ENCODE measurements at regions not wholly inside any gene's neighbourhood (a gene's known extent, or its start where the extent isn't known, plus 50 kb on each side); places are given as distances from the start of the nearest gene placed in this dataset.
"Not testable (repeated sequence)": the region's sequence is repeated elsewhere in the genome, so short reads cannot be mapped to it uniquely, and the experiment has no call there.

- no peak for DNase-seq
Observed at GRCh38 chr9:87160148-87161102, 213.1 kb upstream of the GAS1 start.

GRCh38 chr9:87167161-87167560 is 219.9 kb upstream of the GAS1 start:
- DNase-seq = no peak

GRCh38 chr9:87167582-87167981 is 220.3 kb upstream of the GAS1 start:
- no peak for DNase-seq

- no peak for DNase-seq
Observed at GRCh38 chr9:87178302-87178701, 231.0 kb upstream of the GAS1 start.

GRCh38 chr9:87179553-87180340 is 232.4 kb upstream of the GAS1 start:
- DNase-seq = no peak

- no peak for DNase-seq
Observed at GRCh38 chr9:87180361-87180760, 233.1 kb upstream of the GAS1 start.

- DNase-seq = no peak
Observed at GRCh38 chr9:87180841-87181240, 233.5 kb upstream of the GAS1 start.

GRCh38 chr9:87181670-87182069 is 234.4 kb upstream of the GAS1 start:
- DNase-seq = no peak

GRCh38 chr9:87184956-87185642 is 237.8 kb upstream of the GAS1 start:
- no peak for DNase-seq

- DNase-seq = no peak
Observed at GRCh38 chr9:87187656-87188055, 240.3 kb upstream of the GAS1 start.

- no peak for DNase-seq
Observed at GRCh38 chr9:87189006-87189405, 241.7 kb upstream of the GAS1 start.

- DNase-seq = no peak
Observed at GRCh38 chr9:87193151-87193550, 245.8 kb upstream of the GAS1 start.

- no peak for DNase-seq
Observed at GRCh38 chr9:87193925-87194868, 246.9 kb upstream of the GAS1 start.

GRCh38 chr9:87195306-87195705 is 248.0 kb upstream of the GAS1 start:
- no peak for DNase-seq

GRCh38 chr9:87197349-87198130 is 250.2 kb upstream of the GAS1 start:
- no peak for DNase-seq

- no peak for DNase-seq
Observed at GRCh38 chr9:87198716-87199115, 251.4 kb upstream of the GAS1 start.

GRCh38 chr9:87199278-87199677 is 252.0 kb upstream of the GAS1 start:
- DNase-seq = no peak

- DNase-seq = no peak
Observed at GRCh38 chr9:87199782-87200181, 252.5 kb upstream of the GAS1 start.

GRCh38 chr9:87201351-87201751 is 254.0 kb upstream of the GAS1 start:
- DNase-seq = no peak

GRCh38 chr9:87206064-87206661 is 258.9 kb upstream of the GAS1 start:
- no peak for DNase-seq

- not testable (repeated sequence) for DNase-seq
Observed at GRCh38 chr9:87210658-87211057, 263.4 kb upstream of the GAS1 start.
